A549 (cell line): ENCODE measurements at regions not wholly inside any gene's neighbourhood (a gene's known extent, or its start where the extent isn't known, plus 50 kb on each side); places are given as distances from the start of the nearest gene placed in this dataset.
A peak's percentile ranks its signal among the peaks of the same experiment; 100 is the strongest.

Source experiments
- ATAC-seq, 2 experiments: fragments of 200-7000 bp in 1 of 2; fragments of >200 bp in 1 of 2; cut with Nextera tagmentation in 1 of 2; cut with Tn5 transposase in 1 of 2; 3 replicates each; pipeline versions ENCODE4 v1.8.0 to v1.9.1; 2018 to 2020; ENCODE audit warnings: mild to moderate bottlenecking in 1 of 2, moderate library complexity in 1 of 2
- CTCF ChIA-PET: fragments of 300-600 bp; sonication (Branson Sonifier 250); formaldehyde crosslinking; extraction: SDS; loops from one replicate; lab custom pipeline; 2021; ENCODE audit warnings: antibody characterized with exemption, inconsistent platforms; lab: Yijun Ruan, JAX
- POLR2A ChIA-PET: fragments of 350-600 bp; formaldehyde crosslinking; extraction: SDS; loops from one replicate; lab custom pipeline; 2021; ENCODE audit warnings: antibody characterized with exemption, inconsistent platforms; lab: Yijun Ruan, JAX
- DNase-seq, 2 experiments: peaks; one replicate each; pipeline versions ENCODE4 v3.0.0 to v3.0.0-alpha.2; 2011 to 2016; ENCODE audit warnings: low read depth in 1 of 2, low spot score in 1 of 2
- FAIRE-seq: peaks from 2 replicates; lab custom pipeline; 2011; peaks lifted over from hg19 to GRCh38; lab: Jason Lieb, UNC
- H3K27ac ChIP-seq, 2 experiments: fragments of >200 bp; sonication (Bioruptor Twin); formaldehyde crosslinking; 3 replicates each; pipeline ENCODE4 v1.5.1; 2016 to 2017
- H3K4me1 ChIP-seq: fragments of >200 bp; sonication (Bioruptor Twin); formaldehyde crosslinking; 3 replicates; pipeline ENCODE4 v1.6.1; 2016
- H3K4me2 ChIP-seq: fragments of >200 bp; sonication (Bioruptor Twin); formaldehyde crosslinking; 3 replicates; pipeline ENCODE4 v1.6.1; 2016
- H3K4me3 ChIP-seq: fragments of >200 bp; sonication (Bioruptor Twin); formaldehyde crosslinking; 3 replicates; pipeline ENCODE4 v1.5.1; 2016
- H3K9me3 ChIP-seq: fragments of >200 bp; sonication (Bioruptor Twin); formaldehyde crosslinking; 3 replicates; pipeline ENCODE4 v1.6.1; 2016
- BHLHE40 ChIP-seq: IDR thresholded peaks from 2 replicates; pipeline ENCODE4 v1.6.1; 2012; ENCODE audit warnings: low read depth, low read length, inconsistent platforms
- ELK1 ChIP-seq: fragments of 150-350 bp; IDR thresholded peaks from 2 replicates; pipeline ENCODE4 v1.6.1; 2014; ENCODE audit warnings: low read depth, mild to moderate bottlenecking, low read length
- FOSB ChIP-seq: fragments of 250-450 bp; sonication (Bioruptor Pico); IDR thresholded peaks from 2 replicates; pipeline ENCODE4 v1.5.0; 2020; ENCODE audit warnings: mild to moderate bottlenecking, moderate library complexity
- FOSL2 ChIP-seq, 2 experiments: fragments of 450-650 bp in 1 of 2; fragments of >200 bp in 1 of 2; sonication (Bioruptor Twin) in 1 of 2; formaldehyde crosslinking; IDR thresholded peaks; 2 replicates each; pipeline versions ENCODE4 v1.5.0 to v1.6.1; 2016 to 2020; ENCODE audit warnings: mild to moderate bottlenecking in 1 of 2, moderate library complexity in 1 of 2
- HDAC2 ChIP-seq: fragments of 200-600 bp; sonication (generic); IDR thresholded peaks from 2 replicates; pipeline ENCODE4 v1.6.1; 2016
- HES2 ChIP-seq: fragments of >200 bp; sonication (Bioruptor Twin); formaldehyde crosslinking; IDR thresholded peaks from 2 replicates; pipeline ENCODE4 v1.6.1; 2016
- HOXA7 ChIP-seq: fragments of 250-450 bp; sonication (Bioruptor Pico); IDR thresholded peaks from 2 replicates; pipeline ENCODE4 v1.5.0; 2020; ENCODE audit warnings: mild to moderate bottlenecking, moderate library complexity
- MAFK ChIP-seq: fragments of 450-650 bp; IDR thresholded peaks from 2 replicates; pipeline ENCODE4 v1.6.1; 2014; ENCODE audit not compliant: partially characterized antibody
- MAX ChIP-seq: IDR thresholded peaks from 2 replicates; pipeline ENCODE4 v1.6.1; 2012
- MYC ChIP-seq: IDR thresholded peaks from 2 replicates; pipeline ENCODE4 v1.6.1; 2012; ENCODE audit warnings: mild to moderate bottlenecking, inconsistent platforms, low read length, improper control_type of control experiment, borderline replicate concordance
- NPAS2 ChIP-seq: fragments of 250-450 bp; sonication (Bioruptor Pico); IDR thresholded peaks from 2 replicates; pipeline ENCODE4 v1.8.0; 2022; ENCODE audit warnings: mild to moderate bottlenecking, moderate library complexity, borderline replicate concordance
- PBX3 ChIP-seq: IDR thresholded peaks from 2 replicates; pipeline ENCODE4 v1.6.1; 2012
- RAD21 ChIP-seq, 2 experiments: fragments of >200 bp in 1 of 2; sonication (Bioruptor Twin) in 1 of 2; formaldehyde crosslinking in 1 of 2; IDR thresholded peaks in 1 of 2; conservative IDR thresholded peaks in 1 of 2; 2 replicates in 1 of 2; 3 replicates in 1 of 2; pipeline ENCODE4 v1.6.1; 2012 to 2018; ENCODE audit warnings: inconsistent platforms in 1 of 2
- REST ChIP-seq: fragments of 200-600 bp; sonication (generic); IDR thresholded peaks from 2 replicates; pipeline ENCODE4 v1.6.1; 2016; ENCODE audit warnings: antibody characterized with exemption, mild to moderate bottlenecking, moderate library complexity
- TP53 ChIP-seq: fragments of 250-450 bp; sonication (Bioruptor Pico); IDR thresholded peaks from 2 replicates; pipeline ENCODE4 v1.5.0; 2021; ENCODE audit warnings: mild to moderate bottlenecking, moderate library complexity
- USF2 ChIP-seq: fragments of 450-650 bp; IDR thresholded peaks from 2 replicates; pipeline ENCODE4 v1.6.1; 2014; ENCODE audit warnings: antibody characterized with exemption
- ZFP36 ChIP-seq: fragments of 450-650 bp; IDR thresholded peaks from 2 replicates; pipeline ENCODE4 v1.6.1; 2014; ENCODE audit warnings: borderline replicate concordance; ENCODE audit not compliant: partially characterized antibody
- ZNF302 ChIP-seq: fragments of 250-450 bp; sonication (Bioruptor Pico); IDR thresholded peaks from 2 replicates; pipeline ENCODE4 v1.9.0; 2021; ENCODE audit warnings: inconsistent platforms, mild to moderate bottlenecking, moderate library complexity
- WGBS: methylation state at CpG from one replicate; pipeline ENCODE4 v1.1.6; 2017; ENCODE audit errors: missing lambda C conversion rate; 5-methylcytosine and 5-hydroxymethylcytosine counted together

GRCh38 chr11:69380921-69381581, 87.1 kb downstream of the MYEOV start (continued):
- no peak for TF ChIP-seq ZNF302 (CRISPR knock-in tag)
- no peak for TF ChIP-seq MAX
- no peak for TF ChIP-seq RAD21 (conservative IDR thresholded peaks at IDR 0.05 in 1 of 2, IDR thresholded peaks at IDR 0.05 in 1 of 2)
- no peak for TF ChIP-seq NPAS2
- TF ChIP-seq HDAC2, result no peak
- TF ChIP-seq MYC, result no peak
- no peak for TF ChIP-seq HES2
- TF ChIP-seq PBX3, result no peak
- no peak for TF ChIP-seq ELK1

GRCh38 chr11:69381681-69382130, 87.8 kb downstream of the MYEOV start:
- CTCF ChIA-PET, result interaction anchor here (0.8 to 1.5 kb wide), 2 partner anchors 21 to 289 kb away, joined by 3 to 4 read pairs; no protein-coding TSS in a partner anchor
- no peak for ATAC-seq
- H3K4me3 ChIP-seq, result no peak overlapping the region

GRCh38 chr11:69382131-69383128, 88.5 kb downstream of the MYEOV start:
- no peak for FAIRE-seq
- H3K4me1 ChIP-seq, result no peaks in the 10 kb centered on the region
- no peak overlapping the region for H3K4me2 ChIP-seq
- POLR2A ChIA-PET, result no interaction called here
- peaks cover 2% of the 10 kb centered on the region; the same call in 2 of the 3 replicates for H3K9me3 ChIP-seq
- H3K27ac ChIP-seq, result 0 out of 6 replicates have a peak overlapping the region, but pooled peaks of 1 of the 2 experiments have one; percentile 60
- WGBS, result 89% methylated on average over 27 of the region's 27 CpGs
- DNase-seq, result no peak
- ATAC-seq, result no peak
- TF ChIP-seq HES2 (no peak), ZFP36 (peak; percentile 68), TP53 (no peak), BHLHE40 (no peak), REST (no peak), MAFK (peak; percentile 47), USF2 (peak; percentile 45; the same call in 1 of the 2 replicates), FOSB (CRISPR knock-in tag) (no peak)
- CTCF ChIA-PET, result interaction anchor here (1.1 to 1.5 kb wide), 2 partner anchors 90 to 288 kb away, joined by 3 to 4 read pairs; no protein-coding TSS in a partner anchor
- H3K4me3 ChIP-seq, result no peak overlapping the region

More at GRCh38 chr11:69381681-69382130, 87.8 kb downstream of the MYEOV start:
- 92% methylated on average over 17 of the region's 17 CpGs for WGBS
- POLR2A ChIA-PET, result no interaction called here
- TF ChIP-seq HOXA7 (CRISPR knock-in tag) (no peak), ZFP36 (no peak), FOSL2 (IDR thresholded peaks at IDR 0.05) (no peak), FOSL2 (CRISPR knock-in tag; IDR thresholded peaks at IDR 0.05) (no peak)
- TF ChIP-seq, all 56 proteins: peak for 0
- FAIRE-seq (no peak), DNase-seq (no peak)
- H3K4me1 ChIP-seq, result peaks cover 6% of the 10 kb centered on the region; the same call in 2 of the 3 replicates
- peak overlapping the region in 1 of 2 experiments; percentile 60; a peak in 1 of 6 replicates for H3K27ac ChIP-seq
- H3K4me2 ChIP-seq, result no peak overlapping the region
- H3K9me3 ChIP-seq, result no peaks in the 10 kb centered on the region
